Cardiac muscle cell (in vitro differentiated cells and primary cell): ENCODE measurements at regions not wholly inside any gene's neighbourhood (a gene's known extent, or its start where the extent isn't known, plus 50 kb on each side); places are given as distances from the start of the nearest gene placed in this dataset.

Experiments used
- DNase-seq, 2 donors: peaks; one replicate each; pipeline versions ENCODE4 v3.0.0 to v3.0.0-alpha.2; 2010 to 2017; ENCODE audit warnings: low read depth in 1 of 2, low spot score in 1 of 2
- H3K27ac ChIP-seq: fragments of 200-600 bp; sonication (generic); 2 replicates; pipeline ENCODE4 v1.5.1; 2016
- H3K27me3 ChIP-seq: fragments of 200-600 bp; sonication (generic); 2 replicates; pipeline ENCODE4 v1.6.0; 2016; ENCODE audit warnings: control low read depth
- H3K36me3 ChIP-seq: fragments of 200-600 bp; sonication (generic); 2 replicates; pipeline ENCODE4 v1.5.1; 2016; ENCODE audit warnings: control low read depth
- H3K4me1 ChIP-seq: fragments of 200-600 bp; sonication (generic); 2 replicates; pipeline ENCODE4 v1.8.1; 2017; ENCODE audit warnings: low read depth, mild to moderate bottlenecking, mixed run types
- H3K4me3 ChIP-seq: fragments of 200-600 bp; sonication (generic); 2 replicates; pipeline ENCODE4 v1.5.1; 2016; ENCODE audit warnings: mild to moderate bottlenecking
- H3K9me3 ChIP-seq: fragments of 200-600 bp; sonication (generic); 2 replicates; pipeline ENCODE4 v1.5.1; 2017; ENCODE audit warnings: low read depth, mild to moderate bottlenecking, control low read depth
- CTCF ChIP-seq: IDR thresholded peaks from 2 replicates; pipeline ENCODE4 v1.5.1; 2012; ENCODE audit warnings: low read depth, mild to moderate bottlenecking, low read length

- H3K27me3 ChIP-seq = no peaks in the 10 kb centered on the region
- DNase-seq = no peak
Measured at GRCh38 chr10:125417605-125418004, 257.2 kb upstream of the CTBP2 start.

GRCh38 chr10:125415964-125416363 is 255.6 kb upstream of the CTBP2 start:
- Histone ChIP-seq H3K27ac (no peak overlapping the region), H3K36me3 (no peaks in the 10 kb centered on the region), H3K27me3 (no peaks in the 10 kb centered on the region), H3K4me3 (no peak overlapping the region), H3K9me3 (no peaks in the 10 kb centered on the region), H3K4me1 (no peaks in the 10 kb centered on the region)
- no peak for TF ChIP-seq CTCF
- no peak for DNase-seq

More at GRCh38 chr10:125417605-125418004, 257.2 kb upstream of the CTBP2 start:
- Histone ChIP-seq H3K4me3 (no peak overlapping the region), H3K27ac (no peak overlapping the region), H3K4me1 (no peaks in the 10 kb centered on the region), H3K36me3 (no peaks in the 10 kb centered on the region), H3K9me3 (no peaks in the 10 kb centered on the region)
- TF ChIP-seq CTCF = no peak

- H3K4me1 ChIP-seq = no peaks in the 10 kb centered on the region
- H3K36me3 ChIP-seq = no peaks in the 10 kb centered on the region
- DNase-seq = no peak
- H3K9me3 ChIP-seq = no peaks in the 10 kb centered on the region
- no peak overlapping the region for H3K27ac ChIP-seq
- H3K27me3 ChIP-seq = no peaks in the 10 kb centered on the region
- no peak overlapping the region for H3K4me3 ChIP-seq
- no peak for TF ChIP-seq CTCF
Measured at GRCh38 chr10:125415006-125415633, 254.8 kb upstream of the CTBP2 start.

- no peak for TF ChIP-seq CTCF
- H3K36me3 ChIP-seq = no peaks in the 10 kb centered on the region
- no peaks in the 10 kb centered on the region for H3K4me1 ChIP-seq
- H3K9me3 ChIP-seq = no peaks in the 10 kb centered on the region
- no peaks in the 10 kb centered on the region for H3K27me3 ChIP-seq
- DNase-seq = peak in 1 of 2 donors; percentile 36
- no peak overlapping the region for H3K4me3 ChIP-seq
- H3K27ac ChIP-seq = no peak overlapping the region
Measured at GRCh38 chr10:125411724-125412123, 251.4 kb upstream of the CTBP2 start.

- no peak for DNase-seq
- Histone ChIP-seq H3K4me3 (no peak overlapping the region), H3K27me3 (no peaks in the 10 kb centered on the region), H3K36me3 (no peaks in the 10 kb centered on the region), H3K27ac (no peak overlapping the region), H3K4me1 (no peaks in the 10 kb centered on the region), H3K9me3 (no peaks in the 10 kb centered on the region)
- no peak for TF ChIP-seq CTCF
Measured at GRCh38 chr10:125409756-125410155, 249.4 kb upstream of the CTBP2 start.
